Keratinocyte (primary cell): ENCODE measurements at regions not wholly inside any gene's neighbourhood (a gene's known extent, or its start where the extent isn't known, plus 50 kb on each side); places are given as distances from the start of the nearest gene placed in this dataset.

ENCODE experiments used
- DNase-seq: peaks from one replicate; pipeline ENCODE4 v3.0.0-alpha.2; 2011; ENCODE audit warnings: low read depth, missing footprints, low spot score
- FAIRE-seq: peaks from 2 replicates; lab custom pipeline; 2011; peaks lifted over from hg19 to GRCh38; lab: Jason Lieb, UNC
- H2AFZ ChIP-seq: 2 replicates; pipeline ENCODE4 v1.6.0; 2012; ENCODE audit warnings: low read length, control low read depth, inconsistent platforms; ENCODE audit not compliant: control insufficient read depth
- H3K27ac ChIP-seq: 2 replicates; pipeline ENCODE4 v1.5.1; 2011; ENCODE audit warnings: low read length; ENCODE audit not compliant: control insufficient read depth, insufficient read depth
- H3K27me3 ChIP-seq: 3 replicates; pipeline ENCODE4 v1.6.0; 2011; ENCODE audit warnings: low read length; ENCODE audit not compliant: control insufficient read depth, insufficient read depth; ENCODE audit errors: extremely low read depth
- H3K36me3 ChIP-seq, 2 experiments: 2 replicates in 1 of 2; 3 replicates in 1 of 2; pipeline ENCODE4 v1.5.1; 2011; ENCODE audit warnings: low read length in 2 of 2, mild to moderate bottlenecking in 1 of 2; ENCODE audit not compliant: control insufficient read depth in 2 of 2, insufficient read depth in 2 of 2; ENCODE audit errors: extremely low read depth in 1 of 2
- H3K4me1 ChIP-seq: 3 replicates; pipeline ENCODE4 v1.5.1; 2011; ENCODE audit warnings: low read length; ENCODE audit not compliant: control insufficient read depth, insufficient read depth; ENCODE audit errors: extremely low read depth
- H3K4me2 ChIP-seq: 3 replicates; pipeline ENCODE4 v1.6.0; 2011; ENCODE audit warnings: low read depth, low read length; ENCODE audit not compliant: control insufficient read depth, insufficient read depth; ENCODE audit errors: extremely low read depth
- H3K4me3 ChIP-seq, 3 experiments: fragments of 200-600 bp in 1 of 3; sonication (generic) in 1 of 3; 2 replicates in 2 of 3; 3 replicates in 1 of 3; pipeline ENCODE4 v1.5.1; 2011 to 2016; ENCODE audit warnings: low read length in 3 of 3, mild to moderate bottlenecking in 3 of 3, control low read depth in 2 of 3, inconsistent platforms in 1 of 3, low read depth in 1 of 3, mixed read lengths in 1 of 3, mixed run types in 1 of 3, moderate library complexity in 1 of 3; ENCODE audit not compliant: control insufficient read depth in 2 of 3, insufficient read depth in 2 of 3; ENCODE audit errors: extremely low read depth in 1 of 3
- H3K79me2 ChIP-seq: 2 replicates; pipeline ENCODE4 v1.6.0; 2012; ENCODE audit warnings: low read length; ENCODE audit not compliant: control insufficient read depth, insufficient read depth
- H3K9ac ChIP-seq: 3 replicates; pipeline ENCODE4 v1.6.0; 2011; ENCODE audit warnings: low read length; ENCODE audit not compliant: control insufficient read depth, insufficient read depth; ENCODE audit errors: extremely low read depth
- H3K9me1 ChIP-seq: 3 replicates; pipeline ENCODE4 v1.6.0; 2011; ENCODE audit warnings: low read length; ENCODE audit not compliant: control insufficient read depth, insufficient read depth; ENCODE audit errors: extremely low read depth
- H3K9me3 ChIP-seq: 2 replicates; pipeline ENCODE4 v1.5.1; 2012; ENCODE audit warnings: low read depth, low read length; ENCODE audit not compliant: control insufficient read depth
- H4K20me1 ChIP-seq: 3 replicates; pipeline ENCODE4 v1.6.0; 2011; ENCODE audit warnings: low read length; ENCODE audit not compliant: control insufficient read depth, insufficient read depth; ENCODE audit errors: extremely low read depth
- CTCF ChIP-seq, 3 experiments: IDR thresholded peaks in 1 of 3; conservative IDR thresholded peaks in 1 of 3; optimal IDR thresholded peaks in 1 of 3; 2 replicates in 2 of 3; 3 replicates in 1 of 3; pipeline versions ENCODE3 to v1.5.1; 2011; ENCODE audit warnings: low read length in 3 of 3, mild to moderate bottlenecking in 3 of 3, moderate library complexity in 2 of 3, control low read depth in 1 of 3, inconsistent platforms in 1 of 3; ENCODE audit not compliant: insufficient read depth in 2 of 3; ENCODE audit errors: extremely low read depth in 1 of 3
- EZH2 ChIP-seq: IDR thresholded peaks from one replicate; pipeline ENCODE4 v1.6.1; 2012; ENCODE audit warnings: inconsistent platforms, mild to moderate bottlenecking, low read length, moderate library complexity
- dilution Hi-C: fragments of 300-500 bp; cut with MboI; formaldehyde crosslinking; loops from one replicate; pipeline ENCODE4 v1.7.0; 2020; ENCODE audit warnings: low sequenced_read_pairs; ENCODE audit not compliant: extremely low pct_ligation_motif_present

GRCh38 chr20:22836877-22837276 is 198.2 kb upstream of the SSTR4 start:
- Histone ChIP-seq H2AFZ (no peak overlapping the region), H3K4me2 (peak overlapping the region; percentile 9), H3K9me3 (no peaks in the 10 kb centered on the region), H3K27ac (no peak overlapping the region), H3K36me3 (no peaks in the 10 kb centered on the region), H3K27me3 (no peaks in the 10 kb centered on the region), H3K9me1 (no peaks in the 10 kb centered on the region), H3K9ac (no peak overlapping the region), H3K4me1 (peaks cover 28% of the 10 kb centered on the region), H3K79me2 (no peaks in the 10 kb centered on the region), H3K4me3 (no peak overlapping the region), H4K20me1 (no peaks in the 10 kb centered on the region)
- DNase-seq (no peak), FAIRE-seq (peak; percentile 69)
- TF ChIP-seq EZH2, result no peak
- no peak for TF ChIP-seq CTCF (optimal IDR thresholded peaks at IDR 0.05 in 1 of 3, IDR thresholded peaks at IDR 0.05 in 1 of 3, conservative IDR thresholded peaks at IDR 0.05 in 1 of 3; ENCODE audit: extremely low read depth in 1 of 3, insufficient read depth in 2 of 3, low read length in 3 of 3)
- dilution Hi-C loops, result no loop called here

GRCh38 chr20:22838001-22838400 is 197.1 kb upstream of the SSTR4 start:
- DNase-seq, result no peak
- TF ChIP-seq CTCF (optimal IDR thresholded peaks at IDR 0.05 in 1 of 3, IDR thresholded peaks at IDR 0.05 in 1 of 3, conservative IDR thresholded peaks at IDR 0.05 in 1 of 3; ENCODE audit: extremely low read depth in 1 of 3, insufficient read depth in 2 of 3, low read length in 3 of 3) (no peak), EZH2 (no peak)
- no peak overlapping the region for H2AFZ ChIP-seq
- no peaks in the 10 kb centered on the region for H3K79me2 ChIP-seq
- peaks cover 28% of the 10 kb centered on the region for H3K4me1 ChIP-seq
- no peak overlapping the region for H3K4me2 ChIP-seq
- no peaks in the 10 kb centered on the region for H4K20me1 ChIP-seq
- no peaks in the 10 kb centered on the region for H3K36me3 ChIP-seq
- dilution Hi-C loops, result no loop called here
- H3K9me3 ChIP-seq, result no peaks in the 10 kb centered on the region
- H3K27me3 ChIP-seq, result no peaks in the 10 kb centered on the region
- no peak overlapping the region for H3K4me3 ChIP-seq
- FAIRE-seq, result no peak
- H3K9ac ChIP-seq, result no peak overlapping the region
- H3K9me1 ChIP-seq, result no peaks in the 10 kb centered on the region
- H3K27ac ChIP-seq, result no peak overlapping the region
